Loucy (cell line): ENCODE measurements at regions not wholly inside any gene's neighbourhood (a gene's known extent, or its start where the extent isn't known, plus 50 kb on each side); places are given as distances from the start of the nearest gene placed in this dataset.

Source experiments
- CTCF ChIP-seq: fragments of 200-600 bp; sonication (generic); conservative IDR thresholded peaks from 2 replicates; pipeline ENCODE4 v1.5.1; 2014; ENCODE audit warnings: mild to moderate bottlenecking, antibody characterized with exemption, low read length
- EZH2phosphoT487 ChIP-seq: fragments of 200-600 bp; IDR thresholded peaks from 2 replicates; pipeline ENCODE4 v1.6.1; 2018; ENCODE audit warnings: antibody characterized with exemption, mild to moderate bottlenecking, moderate library complexity, borderline replicate concordance

GRCh38 chr6:11356404-11357155 is 124.1 kb upstream of the NEDD9 start:
- no peak for TF ChIP-seq CTCF
- TF ChIP-seq EZH2phosphoT487 = no peak
